GM21786 (cell line): ENCODE measurements at regions not wholly inside any gene's neighbourhood (a gene's known extent, or its start where the extent isn't known, plus 50 kb on each side); places are given as distances from the start of the nearest gene placed in this dataset.
A peak's percentile ranks its signal among the peaks of the same experiment; 100 is the strongest.
"Not testable (repeated sequence)": the region's sequence is repeated elsewhere in the genome, so short reads cannot be mapped to it uniquely, and the experiment has no call there.

Source experiments
- ATAC-seq: cut with Tn5 transposase; IDR thresholded peaks from one replicate; pipeline ENCODE4 v1.9.1; 2021; ENCODE audit not compliant: unreplicated experiment

- ATAC-seq: not testable (repeated sequence)
Observed at GRCh38 chr5:6241056-6241455, 137.3 kb downstream of the MED10 start.

- ATAC-seq: peak; percentile 86
Observed at GRCh38 chr5:6236858-6237481, 141.4 kb downstream of the MED10 start.

GRCh38 chr5:6236170-6236793, 142.1 kb downstream of the MED10 start:
- no peak for ATAC-seq

- no peak for ATAC-seq
Observed at GRCh38 chr5:6235726-6236125, 142.6 kb downstream of the MED10 start.

GRCh38 chr5:6228257-6229250, 149.8 kb downstream of the MED10 start:
- ATAC-seq: no peak

- no peak for ATAC-seq
Observed at GRCh38 chr5:6225121-6225607, 153.2 kb downstream of the MED10 start.

GRCh38 chr5:6224406-6224805, 153.9 kb downstream of the MED10 start:
- no peak for ATAC-seq

GRCh38 chr5:6222899-6223298, 155.4 kb downstream of the MED10 start:
- no peak for ATAC-seq

- ATAC-seq: no peak
Observed at GRCh38 chr5:6222121-6222520, 156.2 kb downstream of the MED10 start.

- ATAC-seq: no peak
Observed at GRCh38 chr5:6221141-6221626, 157.2 kb downstream of the MED10 start.

GRCh38 chr5:6220346-6221088, 157.8 kb downstream of the MED10 start:
- ATAC-seq: no peak

GRCh38 chr5:6218517-6218916, 159.8 kb downstream of the MED10 start:
- no peak for ATAC-seq

- no peak for ATAC-seq
Observed at GRCh38 chr5:6218116-6218515, 160.2 kb downstream of the MED10 start.

GRCh38 chr5:6216471-6217075, 161.8 kb downstream of the MED10 start:
- ATAC-seq: no peak

GRCh38 chr5:6215891-6216290, 162.5 kb downstream of the MED10 start:
- ATAC-seq: no peak

GRCh38 chr5:6212244-6212643, 166.1 kb downstream of the MED10 start:
- ATAC-seq: no peak

- ATAC-seq: no peak
Observed at GRCh38 chr5:6206501-6206900, 171.8 kb downstream of the MED10 start.

- peak; percentile 71 for ATAC-seq
Observed at GRCh38 chr5:6202968-6203365, 175.4 kb downstream of the MED10 start.

GRCh38 chr5:6202149-6202967, 176.0 kb downstream of the MED10 start:
- peak; percentile 24 for ATAC-seq
